ENCODE measurements at regions not wholly inside any gene's neighbourhood (a gene's known extent, or its start where the extent isn't known, plus 50 kb on each side); places are given as distances from the start of the nearest gene placed in this dataset.
"Not testable (repeated sequence)": the region's sequence is repeated elsewhere in the genome, so short reads cannot be mapped to it uniquely, and the experiment has no call there.

GRCh38 chr5:37916525-37916924, 76.7 kb upstream of the GDNF start:
- no peak for TF ChIP-seq EZH2phosphoT487 (IDR thresholded peaks at IDR 0.05; ENCODE audit: low read depth)
- no peak for TF ChIP-seq CTCF (IDR thresholded peaks at IDR 0.05; ENCODE audit: low read depth, low read length)
- no peak overlapping the region for H3K27ac ChIP-seq (ENCODE audit: low read length)
- H3K4me2 ChIP-seq (ENCODE audit: low read length) = no peak overlapping the region
- H3K27me3 ChIP-seq (ENCODE audit: low read depth, low read length) = peaks cover 10% of the 10 kb centered on the region; the same call in 1 of the 2 replicates
- no peaks in the 10 kb centered on the region for H3K79me2 ChIP-seq (ENCODE audit: low read length)
- no peak overlapping the region for H2AFZ ChIP-seq (ENCODE audit: low read depth, low read length)
- no peaks in the 10 kb centered on the region for H4K20me1 ChIP-seq (ENCODE audit: insufficient read depth, low read length)
- no peak overlapping the region for H3K4me3 ChIP-seq (ENCODE audit: low read length)
- H3K9me3 ChIP-seq (ENCODE audit: insufficient read depth, low read length) = no peaks in the 10 kb centered on the region
- H3K4me1 ChIP-seq (ENCODE audit: low read length) = peaks cover 9% of the 10 kb centered on the region
- H3K36me3 ChIP-seq (replicated peaks; ENCODE audit: low read depth, low read length) = no peaks in the 10 kb centered on the region
- H3K9ac ChIP-seq (ENCODE audit: low read length) = no peak overlapping the region

DNA sequence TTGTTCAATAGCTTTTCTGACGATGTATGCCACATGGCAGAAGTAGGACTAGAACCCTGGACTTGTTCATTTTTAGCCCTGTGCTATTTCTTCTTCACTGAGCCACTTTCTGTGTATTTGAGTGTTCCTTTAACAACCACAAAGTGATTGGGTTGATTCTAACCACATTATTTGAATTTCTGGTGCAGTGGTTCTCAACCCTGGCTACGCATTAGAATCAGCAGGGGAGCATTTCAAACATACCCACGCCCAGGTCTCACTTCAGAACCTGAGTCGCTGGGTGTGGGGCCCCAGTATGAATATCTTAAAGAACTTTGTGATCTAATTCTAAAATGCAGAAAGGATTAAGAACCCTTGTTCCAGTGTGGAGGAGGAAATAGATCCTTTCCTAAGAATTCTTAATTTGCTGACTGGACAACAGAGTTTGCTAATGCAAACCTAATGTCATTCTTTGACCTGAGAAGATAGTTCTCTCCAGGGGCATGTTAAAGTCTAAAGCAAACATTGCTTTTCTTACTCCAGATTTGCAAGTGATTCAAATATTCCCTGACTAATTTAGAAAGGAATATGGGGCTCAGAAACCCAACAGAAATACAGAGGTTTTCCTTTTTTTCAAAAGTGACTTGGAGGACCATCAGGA, 75.4 kb upstream of the GDNF start:
- no peak for TF ChIP-seq CTCF (IDR thresholded peaks at IDR 0.05; ENCODE audit: low read depth, low read length)
- no peak for TF ChIP-seq EZH2phosphoT487 (IDR thresholded peaks at IDR 0.05; ENCODE audit: low read depth)
- Histone ChIP-seq H3K27ac (ENCODE audit: low read length) (no peak overlapping the region), H2AFZ (ENCODE audit: low read depth, low read length) (no peak overlapping the region)

GRCh38 chr5:37909610-37910266, 69.9 kb upstream of the GDNF start:
- not testable (repeated sequence) for H3K36me3 ChIP-seq (replicated peaks; ENCODE audit: low read depth, low read length); H3K4me3 ChIP-seq (ENCODE audit: low read length); H3K9ac ChIP-seq (ENCODE audit: low read length); H3K79me2 ChIP-seq (ENCODE audit: low read length); H4K20me1 ChIP-seq (ENCODE audit: insufficient read depth, low read length); H3K27ac ChIP-seq (ENCODE audit: low read length); H3K9me3 ChIP-seq (ENCODE audit: insufficient read depth, low read length); H3K4me1 ChIP-seq (ENCODE audit: low read length); H3K27me3 ChIP-seq (ENCODE audit: low read depth, low read length); H2AFZ ChIP-seq (ENCODE audit: low read depth, low read length)
- H3K4me2 ChIP-seq (ENCODE audit: low read length) = peak overlapping the region; percentile 26

More for the DNA sequence above, 75.4 kb upstream of the GDNF start:
- H3K9me3 ChIP-seq (ENCODE audit: insufficient read depth, low read length) = no peaks in the 10 kb centered on the region
- no peaks in the 10 kb centered on the region for H4K20me1 ChIP-seq (ENCODE audit: insufficient read depth, low read length)
- H3K4me2 ChIP-seq (ENCODE audit: low read length) = no peak overlapping the region
- no peak overlapping the region for H3K9ac ChIP-seq (ENCODE audit: low read length)
- H3K36me3 ChIP-seq (replicated peaks; ENCODE audit: low read depth, low read length) = no peaks in the 10 kb centered on the region
- peaks cover 13% of the 10 kb centered on the region for H3K27me3 ChIP-seq (ENCODE audit: low read depth, low read length)
- H3K4me1 ChIP-seq (ENCODE audit: low read length) = peaks cover 9% of the 10 kb centered on the region
- no peaks in the 10 kb centered on the region for H3K79me2 ChIP-seq (ENCODE audit: low read length)
- no peak overlapping the region for H3K4me3 ChIP-seq (ENCODE audit: low read length)

GRCh38 chr5:37906416-37906815, 66.6 kb upstream of the GDNF start:
- Histone ChIP-seq H3K4me3 (ENCODE audit: low read length) (no peak overlapping the region), H2AFZ (ENCODE audit: low read depth, low read length) (no peak overlapping the region), H3K4me2 (ENCODE audit: low read length) (no peak overlapping the region), H3K36me3 (replicated peaks; ENCODE audit: low read depth, low read length) (no peaks in the 10 kb centered on the region), H3K27me3 (ENCODE audit: low read depth, low read length) (peaks cover 3% of the 10 kb centered on the region; the same call in 1 of the 2 replicates), H3K79me2 (ENCODE audit: low read length) (no peaks in the 10 kb centered on the region), H4K20me1 (ENCODE audit: insufficient read depth, low read length) (no peaks in the 10 kb centered on the region), H3K27ac (ENCODE audit: low read length) (no peak overlapping the region), H3K9me3 (ENCODE audit: insufficient read depth, low read length) (no peaks in the 10 kb centered on the region), H3K9ac (ENCODE audit: low read length) (no peak overlapping the region), H3K4me1 (ENCODE audit: low read length) (no peaks in the 10 kb centered on the region)
- no peak for TF ChIP-seq CTCF (IDR thresholded peaks at IDR 0.05; ENCODE audit: low read depth, low read length)
- TF ChIP-seq EZH2phosphoT487 (IDR thresholded peaks at IDR 0.05; ENCODE audit: low read depth) = no peak

Data from OCI-LY3 (cell line).